ENCODE measurements at regions not wholly inside any gene's neighbourhood (a gene's known extent, or its start where the extent isn't known, plus 50 kb on each side); places are given as distances from the start of the nearest gene placed in this dataset.
"Not testable (repeated sequence)": the region's sequence is repeated elsewhere in the genome, so short reads cannot be mapped to it uniquely, and the experiment has no call there.

DNA sequence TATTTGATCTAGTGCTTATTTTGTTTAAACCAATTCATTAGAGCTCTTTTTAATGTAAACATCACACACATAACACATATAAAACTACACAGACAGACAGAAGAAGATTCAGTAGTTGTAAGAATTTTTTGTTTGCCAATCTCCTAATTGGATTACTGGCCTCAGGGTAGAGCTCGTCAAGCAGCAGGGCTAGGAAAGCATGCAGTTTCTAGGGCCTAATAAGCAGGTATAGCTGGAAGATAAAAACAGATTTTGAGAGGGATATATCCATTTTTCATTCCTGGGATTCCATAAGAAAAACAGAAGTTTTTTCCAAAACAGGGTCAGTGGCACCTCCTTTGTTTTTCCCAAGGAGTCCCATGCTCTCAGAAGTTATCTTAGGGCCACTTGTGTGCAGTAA is 265.2 kb upstream of the SGO1 start:
- DNase-seq = no peak

DNA sequence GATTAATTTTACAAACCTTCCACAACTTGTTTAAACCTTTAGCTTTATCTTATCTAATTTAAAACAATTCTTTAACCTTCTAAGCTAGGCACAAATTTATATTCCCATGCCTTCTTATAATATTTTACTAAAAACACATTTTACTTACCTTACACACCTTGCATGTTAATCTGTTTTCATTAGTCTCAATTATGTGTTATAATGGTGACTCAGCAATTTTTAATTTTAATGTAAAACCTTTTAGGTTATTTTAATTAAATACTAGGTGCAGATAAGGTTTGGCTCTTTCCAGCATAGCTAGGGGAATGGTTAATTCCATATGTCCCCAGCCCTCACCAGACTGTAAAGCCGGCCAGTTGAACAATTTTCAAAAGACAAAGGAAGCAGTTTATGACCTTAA is 264.6 kb upstream of the SGO1 start:
- no peak for DNase-seq

DNA sequence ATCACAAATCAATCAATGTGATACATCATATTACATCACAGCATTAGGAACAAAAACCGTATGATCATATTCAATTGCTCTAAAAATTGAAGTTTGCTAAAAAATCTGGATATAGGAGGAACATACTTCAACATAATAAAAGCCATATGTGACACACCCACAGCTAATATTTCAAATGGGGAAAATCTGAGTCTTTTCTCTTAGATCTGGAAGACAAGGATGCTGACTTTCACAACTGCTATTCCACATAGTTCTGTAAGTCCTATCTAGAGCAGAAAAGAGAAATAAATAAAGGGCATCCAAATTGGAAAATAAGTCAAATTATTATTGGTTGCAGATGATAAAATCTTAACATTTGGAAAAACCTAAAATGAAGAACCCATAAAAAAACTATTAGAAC is 256.8 kb upstream of the SGO1 start:
- DNase-seq = no peak

DNA sequence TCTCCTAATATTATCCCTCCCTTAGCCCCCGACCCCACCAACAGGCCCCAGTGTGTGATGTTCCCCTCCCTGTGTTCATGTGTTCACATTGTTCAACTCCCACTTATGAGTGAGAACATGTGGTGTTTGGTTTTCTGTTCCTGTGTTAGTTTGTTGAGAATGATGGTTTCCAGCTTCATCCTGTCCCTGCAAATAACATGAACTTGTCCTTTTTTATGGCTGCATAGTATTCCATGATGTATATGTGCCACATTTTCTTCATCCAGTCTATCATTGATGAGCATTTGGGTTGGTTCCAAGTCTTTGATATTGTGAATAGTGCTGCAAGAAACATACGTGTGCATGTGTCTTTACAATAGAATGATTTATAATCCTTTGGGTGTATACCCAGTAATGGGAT is 241.3 kb upstream of the SGO1 start:
- DNase-seq = not testable (repeated sequence)

DNA sequence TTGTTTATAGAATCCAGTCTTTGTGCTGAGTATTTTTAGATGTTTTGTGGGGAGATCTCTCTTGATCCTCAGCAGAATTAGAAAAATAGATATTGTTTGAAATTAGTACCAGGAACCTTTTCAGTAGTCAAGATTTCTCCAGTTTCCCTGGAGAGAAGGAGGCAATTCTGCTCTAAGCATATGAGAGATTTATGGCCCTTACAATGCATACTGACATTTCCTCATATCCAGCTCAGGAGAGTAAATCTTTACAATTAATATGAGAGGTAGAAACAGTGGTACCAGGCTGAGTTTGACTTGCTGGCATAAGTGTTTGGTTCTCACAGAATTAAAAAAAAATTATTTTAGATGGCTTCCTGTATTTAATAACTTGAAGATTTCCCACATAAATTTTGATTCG is 239.1 kb upstream of the SGO1 start:
- no peak for DNase-seq

DNA sequence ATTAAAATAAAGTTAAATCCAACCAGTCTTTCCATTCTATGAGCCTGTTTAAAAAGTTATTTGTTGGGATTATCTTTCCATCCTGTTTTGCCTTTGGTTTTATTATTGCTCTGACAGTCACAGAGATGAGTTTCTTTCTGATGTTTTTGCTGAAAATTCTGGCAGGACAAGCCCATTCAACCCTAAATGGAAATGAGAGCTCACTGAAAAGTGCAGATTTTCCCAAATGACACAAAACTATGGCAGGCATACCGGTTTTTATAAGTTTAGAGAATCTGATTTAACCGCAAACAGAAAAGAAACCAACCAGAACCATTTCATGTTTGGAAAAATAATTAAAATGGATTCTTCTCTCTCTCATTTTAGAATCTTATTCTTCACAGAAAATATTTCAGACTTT is 238.1 kb upstream of the SGO1 start:
- no peak for DNase-seq

DNA sequence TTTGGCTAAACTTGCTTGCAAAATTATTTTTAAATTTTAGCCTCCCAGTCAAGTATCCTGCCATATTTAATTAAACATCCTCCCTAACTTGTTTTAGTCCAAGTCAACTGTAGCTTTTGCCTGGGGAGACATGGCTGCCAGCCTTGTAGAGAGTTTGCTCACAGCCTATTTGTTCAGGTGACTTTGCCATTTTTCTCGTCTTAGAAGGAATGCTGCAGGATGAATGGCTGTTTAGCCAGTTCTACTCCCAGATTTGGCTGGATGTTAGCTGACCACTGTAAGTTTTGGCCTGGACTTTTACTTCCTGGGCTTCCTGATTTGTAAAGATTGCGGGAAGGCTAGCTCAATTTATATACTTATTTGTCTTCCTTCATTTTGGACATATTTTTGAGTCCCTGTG is 236.4 kb upstream of the SGO1 start:
- no peak for DNase-seq

DNA sequence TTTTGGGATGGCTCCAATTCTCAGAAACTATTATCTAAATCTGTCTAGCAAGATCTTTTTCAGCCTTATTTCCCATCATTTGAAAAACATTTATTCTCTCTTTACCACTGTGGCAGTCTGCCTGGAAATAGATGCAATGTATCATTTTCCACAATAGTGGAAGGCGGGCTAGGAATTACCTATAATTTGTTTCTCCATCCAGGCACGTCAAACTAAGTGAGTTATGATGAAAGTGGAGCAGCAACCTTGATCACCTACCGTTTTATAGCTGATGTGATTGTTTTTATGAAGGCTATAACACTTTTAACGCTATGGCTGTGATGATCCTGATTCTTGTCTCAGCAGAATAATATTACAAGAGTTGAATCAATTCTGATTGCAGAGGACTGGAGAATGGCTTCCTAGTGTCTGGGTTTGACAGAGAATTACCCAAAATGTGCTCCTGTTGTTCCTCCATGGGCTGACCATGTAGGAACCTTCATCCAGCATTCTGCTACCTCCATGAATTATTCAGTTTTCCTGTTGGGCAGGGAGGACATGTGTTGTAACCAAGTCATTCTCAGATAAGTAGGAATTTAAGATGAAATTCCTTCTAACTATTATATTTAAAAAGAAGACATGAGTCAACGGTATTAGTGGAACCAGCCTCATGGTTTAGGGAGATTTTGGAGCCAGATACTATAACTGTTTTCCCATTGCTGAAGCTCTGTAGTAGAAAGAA is 231.5 kb upstream of the SGO1 start:
- no peak for DNase-seq

DNA sequence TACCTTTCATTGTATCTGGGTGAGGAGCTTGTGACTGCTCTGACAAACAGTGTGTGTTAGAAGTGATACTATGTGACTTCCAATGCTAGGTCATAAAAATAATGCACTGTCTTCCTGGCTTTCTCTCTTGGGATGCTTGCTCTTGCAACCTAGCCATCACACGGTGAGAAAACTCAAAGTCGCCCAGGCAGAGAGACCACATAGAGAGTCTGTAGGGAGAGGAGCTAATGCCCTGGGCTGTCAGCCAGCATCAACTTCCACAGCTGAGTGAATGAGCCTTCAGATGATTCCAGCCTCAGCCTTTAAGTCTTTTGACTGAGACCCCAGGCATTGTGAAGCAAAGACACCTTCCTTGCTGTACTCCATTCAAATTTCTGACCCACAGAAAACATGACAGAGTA is 220.6 kb upstream of the SGO1 start:
- no peak for DNase-seq

DNA sequence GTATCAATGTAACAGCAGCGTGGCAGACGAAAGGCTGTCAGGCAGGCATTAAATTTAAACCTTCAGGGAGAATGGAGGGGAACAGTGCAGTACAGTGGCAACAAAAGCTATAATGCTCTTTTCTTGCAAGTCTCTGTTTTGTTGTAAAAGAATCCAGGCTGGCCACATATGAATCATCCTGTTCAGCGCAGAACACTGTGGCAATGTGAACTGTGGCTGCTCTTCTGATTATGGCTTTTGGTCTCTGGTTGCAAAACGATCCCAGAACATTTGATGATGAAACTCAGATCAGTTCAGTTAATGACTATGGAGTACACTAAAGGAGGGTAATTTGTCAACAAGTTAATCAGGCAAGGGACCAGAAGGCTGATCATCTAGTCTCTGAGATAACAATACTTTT is 219.7 kb upstream of the SGO1 start:
- no peak for DNase-seq

DNA sequence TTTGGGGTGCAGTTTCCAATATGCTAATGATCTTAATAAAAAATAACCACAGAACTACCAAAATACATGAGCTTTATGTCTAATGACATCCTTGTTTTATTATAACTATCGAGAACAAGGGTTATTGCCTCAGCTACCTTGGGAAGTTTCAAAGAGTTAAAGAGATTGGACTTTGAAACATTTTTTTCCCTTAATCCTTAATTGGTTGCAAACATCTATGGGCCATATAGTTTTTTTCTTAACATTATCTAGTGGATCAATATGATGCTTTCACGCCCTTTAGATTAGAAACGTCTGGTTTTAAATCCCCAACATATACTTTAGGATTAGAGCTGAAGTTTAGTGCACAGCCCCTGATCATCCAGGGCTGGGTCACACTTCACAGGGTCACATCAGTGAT is 219.2 kb upstream of the SGO1 start:
- DNase-seq = no peak

DNA sequence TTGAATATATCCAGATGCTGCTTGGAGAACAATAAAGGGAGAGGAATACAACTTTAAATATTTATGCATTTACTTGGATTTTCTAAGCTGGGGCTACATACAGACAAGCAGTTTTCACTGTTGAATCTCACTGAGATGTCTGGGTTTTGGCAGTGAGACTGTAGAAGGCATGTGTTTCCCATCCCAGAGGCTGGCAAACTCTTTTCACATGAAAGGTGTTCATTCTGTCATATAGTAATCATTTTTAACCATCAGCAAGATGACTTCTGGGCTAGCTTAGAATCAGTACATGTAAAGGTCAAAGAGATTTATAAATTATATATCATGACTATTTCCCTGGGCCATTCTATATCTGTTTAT is 218.7 kb upstream of the SGO1 start:
- no peak for DNase-seq

DNA sequence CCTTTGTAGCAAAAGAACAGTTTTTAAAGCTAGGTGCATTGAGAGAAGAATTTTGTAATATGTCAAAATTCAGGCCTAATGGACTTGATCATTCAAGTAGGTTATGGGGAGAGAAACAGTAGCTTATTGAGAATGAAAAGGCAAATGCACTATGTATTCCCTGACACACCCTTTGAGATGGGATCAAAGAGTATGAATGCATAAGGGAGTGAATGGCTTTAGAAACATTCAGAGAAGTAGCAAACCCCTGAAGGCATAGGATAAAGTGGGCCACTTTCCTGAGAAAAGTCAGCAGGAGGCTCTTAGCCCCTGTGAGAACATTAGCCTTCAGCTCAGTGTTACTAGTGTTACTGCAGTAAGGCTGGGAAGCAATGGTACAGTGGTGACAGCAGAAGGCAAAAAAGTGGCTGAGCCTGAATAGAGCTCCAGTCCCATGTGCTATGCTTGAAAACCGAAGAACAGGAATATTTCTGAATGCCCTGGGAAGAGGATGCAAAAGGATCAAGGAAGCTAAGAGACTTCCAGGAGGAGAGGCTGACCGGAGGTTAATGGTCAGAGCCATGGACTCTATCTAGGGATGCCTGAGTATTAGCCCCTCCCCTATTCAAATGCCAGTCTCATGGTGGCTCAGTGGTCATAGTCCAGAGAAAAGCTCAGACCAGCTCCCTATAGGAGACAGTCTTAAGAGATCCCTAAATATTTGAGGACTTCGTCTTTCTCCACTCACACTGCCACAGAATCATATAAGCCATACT is 218.2 kb upstream of the SGO1 start:
- no peak for DNase-seq

DNA sequence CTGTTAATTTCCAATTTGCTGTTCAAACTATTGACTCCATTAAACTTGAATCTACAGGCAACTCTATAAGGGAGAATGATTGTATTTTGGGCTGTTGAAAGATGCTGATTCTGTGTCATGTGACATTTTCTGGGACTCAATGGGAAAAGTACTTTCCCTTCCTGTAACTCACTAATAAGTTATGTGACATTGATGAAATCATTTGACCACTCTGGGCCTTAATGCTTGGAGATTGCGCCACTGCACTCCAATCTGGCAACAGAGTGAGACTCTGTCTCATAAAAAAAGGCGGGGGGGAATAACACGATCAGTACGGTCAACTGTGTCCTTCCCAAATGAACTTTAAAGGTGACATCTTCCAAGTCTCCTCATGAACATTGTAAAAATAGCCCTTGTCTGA is 215.2 kb upstream of the SGO1 start:
- DNase-seq = no peak

DNA sequence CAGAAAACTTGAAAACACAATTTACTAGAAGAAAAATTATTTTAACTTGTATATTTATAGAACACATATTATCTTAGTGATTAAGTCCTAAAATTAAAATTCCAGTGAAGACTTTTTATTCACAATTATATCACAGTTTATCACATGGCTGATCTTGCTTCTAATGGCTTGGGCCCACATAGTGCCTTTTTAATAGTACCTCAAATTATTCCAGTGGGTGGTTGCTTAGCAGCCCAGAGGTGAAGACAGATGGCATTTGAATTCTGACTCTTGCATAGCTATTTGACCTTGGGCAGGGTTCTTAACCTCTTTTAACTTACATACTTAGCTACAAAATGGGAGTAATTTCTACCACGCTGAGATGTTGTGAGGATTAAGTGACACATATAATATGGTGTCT is 214.7 kb upstream of the SGO1 start:
- no peak for DNase-seq

DNA sequence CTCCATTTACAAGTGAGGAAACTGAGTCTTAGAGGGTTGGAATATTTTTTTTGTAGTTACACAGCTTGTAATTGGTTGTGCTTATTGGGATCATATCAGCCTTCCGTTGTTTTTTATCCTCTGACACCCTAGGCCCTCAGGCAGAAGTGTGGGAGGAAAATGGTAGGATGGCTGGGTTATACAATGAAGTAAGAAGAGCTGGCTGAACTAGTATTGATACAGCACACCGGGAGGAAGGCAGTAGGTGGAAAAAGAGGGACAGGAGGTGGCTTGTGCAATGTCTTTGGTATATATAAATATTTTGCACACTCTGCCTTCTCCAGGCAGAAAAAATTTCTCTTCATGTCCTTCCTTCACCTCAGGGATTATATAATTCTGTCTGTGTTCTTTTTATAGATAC is 214.3 kb upstream of the SGO1 start:
- no peak for DNase-seq

DNA sequence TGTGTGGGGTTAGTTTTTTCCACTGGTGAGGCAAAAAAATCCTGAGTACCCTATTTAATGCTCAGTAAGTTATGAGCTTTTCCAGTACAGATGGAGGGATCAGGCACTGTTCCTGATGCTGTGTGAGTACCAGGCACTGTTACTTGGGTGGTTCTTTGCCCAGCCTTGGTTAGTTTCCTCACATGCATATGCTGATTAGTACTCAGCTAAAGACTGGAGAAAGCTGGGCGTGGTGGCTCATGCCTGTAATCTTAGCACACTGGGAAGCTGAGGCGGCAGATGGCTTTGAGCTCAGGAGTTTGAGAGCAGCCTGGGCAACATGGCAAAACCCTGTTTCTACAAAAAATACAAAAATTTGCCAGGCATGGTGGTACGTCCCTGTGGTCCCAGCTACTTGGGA is 210.3 kb upstream of the SGO1 start:
- no peak for DNase-seq

DNA sequence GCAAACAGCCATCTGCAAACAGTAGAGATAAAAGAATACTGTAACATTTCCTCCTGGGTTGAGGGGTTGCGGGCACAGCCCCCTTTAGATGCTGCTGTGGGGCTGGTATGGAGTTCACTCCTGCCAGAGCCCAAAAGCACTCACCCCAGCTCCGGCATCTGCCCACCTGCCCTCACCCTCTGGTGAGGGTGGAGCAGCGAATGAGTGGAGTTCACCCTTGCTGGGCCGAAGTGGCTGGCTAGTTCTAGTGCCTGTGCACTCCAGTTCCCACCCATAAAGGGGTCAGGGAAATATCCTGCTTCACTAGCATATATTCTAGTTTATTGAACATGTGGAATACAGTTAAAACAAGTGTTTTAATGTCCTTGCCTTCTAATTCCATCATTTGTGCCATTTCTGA is 209.7 kb upstream of the SGO1 start:
- DNase-seq = no peak

DNA sequence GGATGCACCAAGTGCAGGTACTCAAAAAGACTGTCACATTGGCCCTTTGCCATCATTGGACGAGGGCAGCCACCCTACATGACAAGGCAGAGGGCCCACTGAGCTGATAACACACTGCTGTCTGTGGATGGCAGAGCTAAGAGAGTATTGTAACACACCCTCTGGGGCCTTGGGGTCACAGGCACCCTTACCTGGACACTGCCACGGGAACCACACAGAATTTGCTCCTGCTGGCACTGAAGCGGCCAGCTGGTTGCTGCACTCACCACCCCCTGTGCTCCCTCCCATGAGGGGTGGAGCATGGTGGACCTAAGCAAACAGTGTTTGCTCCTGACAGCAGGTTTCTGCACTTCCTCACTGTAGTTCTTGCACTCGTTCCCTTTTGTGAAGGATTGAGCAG is 208.2 kb upstream of the SGO1 start:
- no peak for DNase-seq

DNA sequence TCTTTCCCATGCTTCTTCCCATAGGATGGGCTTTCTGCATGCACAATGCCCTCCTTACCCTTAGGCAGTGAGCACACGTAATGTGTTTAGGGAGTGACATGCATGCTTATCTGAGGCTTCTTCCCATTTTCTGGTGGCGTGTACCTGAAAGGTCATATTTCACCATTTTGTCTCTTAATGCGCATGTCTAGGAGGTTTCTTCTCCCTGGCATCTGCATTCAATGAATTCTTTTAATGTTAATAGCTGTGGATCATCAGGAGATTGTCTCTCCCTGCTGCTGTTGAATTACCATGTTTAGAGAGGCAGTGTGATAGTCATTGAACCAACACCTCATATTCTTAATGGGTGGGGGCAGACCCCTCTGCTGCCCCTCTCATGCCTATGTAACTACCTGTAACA is 205.6 kb upstream of the SGO1 start:
- DNase-seq = no peak

DNA sequence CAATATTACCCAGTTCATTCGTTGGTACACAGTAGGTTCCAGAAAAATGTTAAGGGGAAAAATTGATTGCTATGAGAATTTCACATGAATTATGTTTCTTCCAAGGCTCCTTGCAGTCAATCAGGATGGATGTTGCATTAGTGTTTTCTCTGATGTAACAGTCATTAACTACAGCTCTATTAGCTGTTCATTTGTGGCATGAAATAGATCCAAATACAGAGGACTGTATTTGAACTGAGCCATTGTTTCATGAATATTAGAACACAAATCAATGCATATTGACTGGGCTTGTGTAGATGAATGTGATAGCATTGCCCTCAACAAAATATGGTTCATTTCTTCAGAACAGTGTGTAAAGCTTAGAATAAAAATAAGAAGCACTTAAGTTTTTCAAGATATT is 203.0 kb upstream of the SGO1 start:
- no peak for DNase-seq

DNA sequence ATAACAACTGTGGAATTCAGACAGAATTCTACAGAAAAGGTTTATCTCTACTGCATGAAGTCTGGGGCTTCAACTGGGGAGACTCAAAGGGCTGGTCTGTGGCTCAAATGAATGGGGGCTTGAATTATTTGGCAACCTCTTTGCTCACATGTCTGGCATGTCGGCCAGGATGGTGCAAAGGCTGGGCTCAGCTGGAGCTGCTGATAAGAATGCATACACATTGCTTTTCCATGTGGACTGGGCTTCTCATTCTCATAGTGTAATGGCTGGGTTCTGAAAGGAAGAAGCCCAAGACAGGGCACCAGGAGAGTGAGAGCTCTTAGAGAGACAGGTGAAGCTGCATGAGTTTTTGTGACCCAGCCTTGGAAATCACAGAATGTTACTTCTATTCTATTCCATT is 194.3 kb upstream of the SGO1 start:
- no peak for DNase-seq

DNA sequence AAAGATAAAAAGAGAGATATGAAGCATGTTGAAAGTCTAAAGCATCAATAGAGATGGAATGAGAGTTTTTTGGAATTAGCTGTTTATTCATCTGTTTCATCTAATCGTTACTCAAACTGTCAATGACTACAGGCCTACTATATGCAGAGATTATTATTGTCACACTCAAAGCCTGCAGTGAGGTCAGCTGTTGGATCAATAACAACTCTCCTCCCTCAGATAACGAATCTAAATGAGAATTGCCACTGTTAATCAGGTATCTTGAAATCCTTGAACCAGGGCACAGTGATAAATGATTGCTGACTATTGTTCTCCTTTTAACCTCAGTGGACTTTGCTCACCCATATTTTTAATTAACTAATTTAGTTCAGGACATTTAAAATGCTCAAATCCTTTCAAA is 192.3 kb upstream of the SGO1 start:
- DNase-seq = no peak

DNA sequence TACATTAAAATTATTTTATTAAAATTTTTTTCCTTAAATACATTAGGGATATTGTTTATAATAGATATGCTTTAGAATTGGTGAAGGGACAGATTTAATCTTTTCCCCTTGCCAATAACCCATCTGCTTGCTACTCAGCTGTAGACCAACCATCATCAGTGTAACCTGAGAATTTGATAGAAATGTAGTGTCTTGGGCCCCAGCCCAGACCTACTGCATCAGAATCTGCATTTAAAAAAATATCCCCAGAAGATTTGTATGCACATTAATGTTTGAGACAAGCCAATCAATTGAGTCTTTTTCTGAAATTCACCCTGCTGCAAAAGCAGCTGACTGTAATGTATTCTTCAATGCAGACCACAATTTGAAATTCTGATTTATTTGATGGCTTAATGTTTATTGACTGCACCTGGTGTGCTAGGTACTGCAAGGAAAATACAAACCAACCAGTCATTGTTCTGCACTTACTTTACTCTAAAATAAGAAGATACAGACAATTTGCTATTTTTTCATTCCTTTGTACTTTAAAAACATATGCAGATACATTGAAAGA is 190.7 kb upstream of the SGO1 start:
- no peak for DNase-seq

DNA sequence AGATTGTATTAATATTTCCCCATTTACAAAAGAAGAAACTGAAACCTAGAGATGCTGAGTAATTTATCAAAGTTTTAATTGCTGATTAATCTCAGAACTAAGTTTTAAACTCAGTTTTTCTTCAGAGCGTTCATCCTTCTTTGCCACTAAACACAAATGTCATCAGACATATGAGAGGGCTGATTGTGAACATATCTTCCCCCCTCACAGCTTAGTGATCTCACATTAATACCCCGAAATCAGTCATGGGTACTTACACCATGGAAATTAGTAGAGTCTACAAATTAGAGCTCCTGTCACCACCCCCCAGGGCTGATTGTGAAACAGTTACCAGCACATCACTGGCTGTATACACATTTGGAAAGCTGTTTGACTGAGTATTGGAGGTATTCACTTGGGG is 189.3 kb upstream of the SGO1 start:
- no peak for DNase-seq
